HepG2 (cell line): ENCODE measurements at regions not wholly inside any gene's neighbourhood (a gene's known extent, or its start where the extent isn't known, plus 50 kb on each side); places are given as distances from the start of the nearest gene placed in this dataset.

ENCODE experiments used
- ATAC-seq: fragments of 200-7000 bp; cut with Tn5 transposase; 3 replicates; pipeline ENCODE4 v1.9.1; 2020; ENCODE audit warnings: mild to moderate bottlenecking, moderate library complexity
- BruUV-seq: library from RNA; stranded (reverse); fragments of 400-500 nt; replicated peaks from 2 replicates; lab custom pipeline; 2021; lab: Mats Ljungman, UMichigan
- CTCF ChIA-PET: fragments of 300-600 bp; formaldehyde crosslinking; extraction: SDS; loops from one replicate; lab custom pipeline; 2021; ENCODE audit warnings: low total read pairs, inconsistent platforms, low intra/inter-chr PET ratio; lab: Yijun Ruan, JAX
- POLR2A ChIA-PET: fragments of 350-600 bp; sonication (Branson Sonifier 250); formaldehyde crosslinking; loops from one replicate; lab custom pipeline; 2020; ENCODE audit warnings: antibody characterized with exemption, inconsistent platforms; lab: Yijun Ruan, JAX
- DNase-seq: peaks from one replicate; pipeline ENCODE4 v3.0.0-alpha.2; 2015; ENCODE audit warnings: low spot score
- FAIRE-seq: peaks from 3 replicates; lab custom pipeline; 2011; peaks lifted over from hg19 to GRCh38; lab: Jason Lieb, UNC
- H2AFZ ChIP-seq: one replicate; pipeline ENCODE4 v1.6.1; 2011; ENCODE audit warnings: low read length, inconsistent platforms
- H3K27ac ChIP-seq: fragments of 300-600 bp; 3 replicates; pipeline ENCODE4 v1.8.0; 2011; ENCODE audit warnings: mixed run types, mild to moderate bottlenecking, mixed read lengths, low read length, inconsistent platforms; ENCODE audit not compliant: insufficient read depth; ENCODE audit errors: extremely low read length
- H3K27me3 ChIP-seq, 2 experiments: fragments of 200-600 bp in 1 of 2; 2 replicates in 1 of 2; 3 replicates in 1 of 2; pipeline versions ENCODE4 v1.6.0 to v1.8.0; 2011; ENCODE audit warnings: low read length in 2 of 2, mild to moderate bottlenecking in 2 of 2, moderate library complexity in 2 of 2, inconsistent platforms in 1 of 2; ENCODE audit not compliant: insufficient read depth in 2 of 2, control insufficient read depth in 1 of 2
- H3K36me3 ChIP-seq, 2 experiments: fragments of 200-600 bp in 1 of 2; replicated peaks in 1 of 2; 2 replicates in 1 of 2; 3 replicates in 1 of 2; pipeline versions ENCODE4 v1.5.1 to v1.8.0; 2011; ENCODE audit warnings: low read length in 2 of 2, inconsistent platforms in 1 of 2; ENCODE audit not compliant: insufficient read depth in 2 of 2, control insufficient read depth in 1 of 2
- H3K4me1 ChIP-seq: 2 replicates; pipeline ENCODE4 v1.5.1; 2012; ENCODE audit warnings: low read length, inconsistent platforms; ENCODE audit not compliant: insufficient read depth
- H3K4me2 ChIP-seq: 2 replicates; pipeline ENCODE4 v1.6.0; 2011; ENCODE audit warnings: low read depth, low read length, inconsistent platforms
- H3K4me3 ChIP-seq, 3 experiments: fragments of 200-600 bp in 1 of 3; sonication (generic), shearing (Covaris generic) in 1 of 3; replicated peaks in 1 of 3; 2 replicates each; pipeline ENCODE4 v1.5.1; 2011 to 2016; ENCODE audit warnings: low read length in 3 of 3, inconsistent platforms in 2 of 3, low read depth in 2 of 3, mild to moderate bottlenecking in 2 of 3, control low read depth in 1 of 3, mixed read lengths in 1 of 3; ENCODE audit not compliant: insufficient read depth in 1 of 3
- H3K79me2 ChIP-seq: one replicate; pipeline ENCODE4 v1.6.1; 2011; ENCODE audit warnings: low read length, inconsistent platforms; ENCODE audit not compliant: insufficient read depth
- H3K9ac ChIP-seq: 2 replicates; pipeline ENCODE4 v1.6.0; 2011; ENCODE audit warnings: mild to moderate bottlenecking, low read depth, low read length, inconsistent platforms; ENCODE audit not compliant: insufficient read depth
- H3K9me3 ChIP-seq: 2 replicates; pipeline ENCODE4 v1.5.1; 2012; ENCODE audit warnings: mild to moderate bottlenecking, low read length
- H4K20me1 ChIP-seq: 2 replicates; pipeline ENCODE4 v1.6.0; 2011; ENCODE audit warnings: inconsistent platforms, mild to moderate bottlenecking, low read length, moderate library complexity; ENCODE audit not compliant: insufficient read depth
- GABPB1 ChIP-seq: IDR thresholded peaks from 2 replicates; pipeline ENCODE4 v1.6.1; 2016; ENCODE audit warnings: mild to moderate bottlenecking, missing genetic modification reagents, moderate library complexity, missing compliant biosample characterization
- ISL2 ChIP-seq: sonication (generic); formaldehyde crosslinking; IDR thresholded peaks from 2 replicates; pipeline ENCODE4 v1.5.0; 2020; ENCODE audit warnings: missing genetic modification reagents
- ZNF7 ChIP-seq: IDR thresholded peaks from 2 replicates; pipeline ENCODE4 v1.6.1; 2016; ENCODE audit warnings: missing biosample characterization, missing genetic modification reagents
- ZNF710 ChIP-seq: sonication (generic); formaldehyde crosslinking; IDR thresholded peaks from 2 replicates; pipeline ENCODE4 v1.5.0; 2020; ENCODE audit warnings: mild to moderate bottlenecking, missing genetic modification reagents, borderline replicate concordance
- WGBS: methylation state at CpG from one replicate; pipeline ENCODE4 v1.1.6; 2017; ENCODE audit warnings: low lambda C conversion rate; 5-methylcytosine and 5-hydroxymethylcytosine counted together
- in situ Hi-C: cut with HindIII; loops from 2 replicates; pipeline ENCODE4 v1.10.0; 2017; ENCODE audit warnings: low pct_unique_long_range_greater_than_20kb; ENCODE audit not compliant: extremely low pct_ligation_motif_present
- intact Hi-C: fragments of 100-400 bp; cut with micrococcal nuclease; formaldehyde crosslinking; loops from one replicate; pipeline ENCODE4 v1.10.0; 2022; ENCODE audit not compliant: unreplicated experiment

- intact Hi-C loops = no loop called here
- POLR2A ChIA-PET = no interaction called here
- peaks cover 8% of the 10 kb centered on the region; the same call in 1 of the 2 replicates for H3K4me1 ChIP-seq
- in situ Hi-C loops = no loop called here
- FAIRE-seq = no peak
- WGBS = 1% methylated on average over 6 of the region's 6 CpGs
- H2AFZ ChIP-seq = no peak overlapping the region
- H3K79me2 ChIP-seq = no peaks in the 10 kb centered on the region
- H3K9me3 ChIP-seq = no peaks in the 10 kb centered on the region
- H3K4me3 ChIP-seq = no peak overlapping the region
- no peak overlapping the region for H3K9ac ChIP-seq
- no peak for TF ChIP-seq ZNF710 (CRISPR knock-in tag)
- TF ChIP-seq ZNF7 = peak; percentile 55; the same call in 1 of the 2 replicates
- no peak for TF ChIP-seq ISL2 (CRISPR knock-in tag)
- TF ChIP-seq GABPB1 = no peak
- TF ChIP-seq, all 625 proteins: peak for 1
- H4K20me1 ChIP-seq = no peaks in the 10 kb centered on the region
- no peak for ATAC-seq
- CTCF ChIA-PET = no interaction called here
- H3K36me3 ChIP-seq = no peaks in the 10 kb centered on the region
- H3K27ac ChIP-seq = no peak overlapping the region
- no peak overlapping the region for H3K4me2 ChIP-seq
- H3K27me3 ChIP-seq = no peaks in the 10 kb centered on the region
- BruUV-seq = no TSS peak
- no peak for DNase-seq
These were observed 50.0 kb upstream of the CORO2B start for GRCh38 chr15:68528626-68529290.
